Heart right ventricle (tissue), 16 donors: ENCODE measurements at regions not wholly inside any gene's neighbourhood (a gene's known extent, or its start where the extent isn't known, plus 50 kb on each side); places are given as distances from the start of the nearest gene placed in this dataset.

Source experiments
- ATAC-seq, 8 donors: fragments of 200-7000 bp; cut with Tn5 transposase; one replicate each; pipeline ENCODE4 v1.9.1; 2020; ENCODE audit warnings: mild to moderate bottlenecking in 8 of 8, moderate library complexity in 8 of 8, moderate number of reproducible peaks in 1 of 8
- DNase-seq, 2 donors: peaks; one replicate each; pipeline ENCODE4 v3.0.0-alpha.2; 2020
- H3K27ac ChIP-seq, 10 donors: fragments of 200-600 bp; sonication (generic) in 2 of 10; one replicate each; pipeline versions ENCODE4 v1.5.0 to v1.8.0; 2020 to 2022; ENCODE audit warnings: mild to moderate bottlenecking in 3 of 10
- H3K27me3 ChIP-seq, 7 donors: fragments of 200-600 bp; one replicate each; pipeline ENCODE4 v1.8.0; 2021 to 2022; ENCODE audit warnings: mild to moderate bottlenecking in 2 of 7
- H3K36me3 ChIP-seq, 9 donors: fragments of 200-600 bp; sonication (generic) in 1 of 9; one replicate each; pipeline versions ENCODE4 v1.5.0 to v1.8.0; 2020 to 2022; ENCODE audit warnings: mild to moderate bottlenecking in 2 of 9
- H3K4me1 ChIP-seq, 9 donors: fragments of 200-600 bp; sonication (generic) in 1 of 9; one replicate each; pipeline versions ENCODE4 v1.5.0 to v1.8.0; 2020 to 2022; ENCODE audit warnings: mild to moderate bottlenecking in 4 of 9
- H3K4me3 ChIP-seq, 10 donors: fragments of 200-600 bp; sonication (generic) in 2 of 10; one replicate each; pipeline versions ENCODE4 v1.5.0 to v1.8.0; 2020 to 2022; ENCODE audit warnings: mild to moderate bottlenecking in 7 of 10, moderate library complexity in 2 of 10
- H3K9me3 ChIP-seq, 11 donors: fragments of 200-600 bp in 10 of 11; sonication (generic) in 2 of 11; one replicate each; pipeline versions ENCODE4 v1.5.0 to v1.8.0; 2013 to 2022; ENCODE audit warnings: mild to moderate bottlenecking in 2 of 11, control low read depth in 1 of 11, moderate library complexity in 1 of 11
- WGBS, 2 donors: extraction: QIAGEN DNeasy Blood & Tissue Kit; methylation state at CpG; one replicate each; pipeline ENCODE4 v1.1.7; 2013; ENCODE audit warnings: inconsistent platforms in 1 of 2; 5-methylcytosine and 5-hydroxymethylcytosine counted together
- intact Hi-C, 10 donors: fragments of 100-400 bp; cut with DNase I; formaldehyde crosslinking; loops; one replicate each; pipeline versions ENCODE4 v1.11.1 to v1.14.2; 2022
- TF ChIP-seq, protein P1 (sequence below), 9 donors: fragments of 200-600 bp; sonication (generic) in 2 of 9; IDR thresholded peaks; one replicate each; pipeline versions ENCODE4 v1.5.0 to v1.8.0; 2021 to 2022; ENCODE audit warnings: antibody characterized with exemption in 9 of 9, mild to moderate bottlenecking in 5 of 9, moderate library complexity in 1 of 9
- donor health status: Arrhythmogenic right ventricular cardiomyopathy.
- donor health status: ischemic (EF 13 %, LVEDD 7.1; RV severe dilation, severe dysfunction).
- donor health status: healthy with polysubstance abuse.
- donor health status: DM: no; HTN: yes; CAD: no.
- donor health status: DM: no; HTN: no; CAD: no.
- donor health status: ischemic (EF 25% LVEDD 6.9; RV normal size, moderate dysfunction).
- donor health status: ischemic (EF 25% LVEDD 5.7; RV mildly dilated, moderate dysfunction).
- donor health status: healthy.
- donor health status: DM: yes; HTN: yes; CAD: no.
- donor health status: Ischemic cardiomyopathy.
- donor health status: ischemic (EF 35%, LVEDD 5.7; RV mildly dilated, moderate dysfunction).
- donor health status: nonischemic (EF 11% LVEDD 7.7; RV severe dilation, severe dysfunction).
- donor health status: DM: yes; HTN: yes; CAD: no.
- donor health status: PGD.
- donor health status: ischemic (EF 29% LVEDD 5.4; RV normal size, mild dysfunction).
- donor health status: nonischemic (EF 23%, LVEDD 6.1; RV moderate dilation, normal function).

DNA sequence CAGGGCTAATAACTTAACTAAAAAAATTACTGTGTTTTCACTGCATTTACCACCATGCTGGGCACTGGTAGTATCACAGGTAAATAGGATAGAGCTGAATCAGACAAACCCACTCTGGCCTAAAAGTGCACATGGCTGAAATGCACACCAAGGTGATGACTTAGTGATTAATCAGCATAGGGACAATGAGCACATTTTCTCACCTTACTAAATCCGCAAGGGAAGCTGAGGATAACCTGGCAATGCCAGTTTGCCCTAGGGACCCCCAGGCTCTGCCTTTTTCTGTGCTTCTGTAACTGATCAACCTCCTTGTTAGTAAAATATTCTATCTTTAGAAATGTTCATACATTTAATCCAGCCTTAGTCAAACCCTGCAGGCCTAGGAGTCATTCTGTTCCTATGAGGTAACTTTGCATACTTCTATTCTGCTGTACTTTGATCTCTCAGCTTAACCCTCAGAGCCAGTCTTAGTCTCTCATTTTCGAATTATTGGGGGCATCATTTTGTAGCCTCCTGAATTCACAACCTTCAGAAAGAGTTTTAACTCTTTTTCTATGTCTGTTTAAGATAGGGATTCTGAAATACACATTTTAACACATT lies 562.9 kb upstream of the KCNMB2 start:
- WGBS, 2 donors: 82 to 88% methylated on average over 2 of the region's 2 CpGs
- H3K27ac ChIP-seq: no peak overlapping the region
- TF ChIP-seq, protein P1, sequence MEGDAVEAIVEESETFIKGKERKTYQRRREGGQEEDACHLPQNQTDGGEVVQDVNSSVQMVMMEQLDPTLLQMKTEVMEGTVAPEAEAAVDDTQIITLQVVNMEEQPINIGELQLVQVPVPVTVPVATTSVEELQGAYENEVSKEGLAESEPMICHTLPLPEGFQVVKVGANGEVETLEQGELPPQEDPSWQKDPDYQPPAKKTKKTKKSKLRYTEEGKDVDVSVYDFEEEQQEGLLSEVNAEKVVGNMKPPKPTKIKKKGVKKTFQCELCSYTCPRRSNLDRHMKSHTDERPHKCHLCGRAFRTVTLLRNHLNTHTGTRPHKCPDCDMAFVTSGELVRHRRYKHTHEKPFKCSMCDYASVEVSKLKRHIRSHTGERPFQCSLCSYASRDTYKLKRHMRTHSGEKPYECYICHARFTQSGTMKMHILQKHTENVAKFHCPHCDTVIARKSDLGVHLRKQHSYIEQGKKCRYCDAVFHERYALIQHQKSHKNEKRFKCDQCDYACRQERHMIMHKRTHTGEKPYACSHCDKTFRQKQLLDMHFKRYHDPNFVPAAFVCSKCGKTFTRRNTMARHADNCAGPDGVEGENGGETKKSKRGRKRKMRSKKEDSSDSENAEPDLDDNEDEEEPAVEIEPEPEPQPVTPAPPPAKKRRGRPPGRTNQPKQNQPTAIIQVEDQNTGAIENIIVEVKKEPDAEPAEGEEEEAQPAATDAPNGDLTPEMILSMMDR (IDR thresholded peaks at IDR 0.05): no peak
- no peaks in the 10 kb centered on the region for H3K4me1 ChIP-seq
- H3K27me3 ChIP-seq: no peaks in the 10 kb centered on the region
- no peaks in the 10 kb centered on the region for H3K36me3 ChIP-seq
- no peak for ATAC-seq
- no peaks in the 10 kb centered on the region for H3K9me3 ChIP-seq
- no peak for DNase-seq
- no peak overlapping the region for H3K4me3 ChIP-seq
- intact Hi-C loops: no loop called here

GRCh38 chr3:177976241-177976640 lies 560.0 kb upstream of the KCNMB2 start:
- no peak for ATAC-seq
- H3K27ac ChIP-seq: no peak overlapping the region
- intact Hi-C loops: no loop called here

DNA sequence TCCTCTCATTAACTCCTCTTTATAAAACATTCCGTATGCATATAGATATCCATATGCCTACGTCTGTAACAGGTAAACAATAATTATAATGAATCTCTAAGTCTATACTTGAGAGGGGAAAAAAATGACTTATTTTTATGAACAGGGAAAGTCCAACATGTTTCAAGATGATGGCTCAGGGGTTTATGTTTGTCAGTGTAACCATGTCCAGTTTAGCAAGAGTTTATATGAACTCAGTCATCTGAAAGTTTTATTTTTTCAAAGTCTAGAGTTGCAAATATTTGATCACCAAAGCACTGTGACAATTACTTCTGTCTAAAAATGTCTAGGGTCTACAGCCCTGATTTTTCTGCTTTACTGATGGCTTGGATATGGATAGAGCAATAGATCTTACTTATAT lies 559.4 kb upstream of the KCNMB2 start:
- TF ChIP-seq, protein P1 (IDR thresholded peaks at IDR 0.05): no peak
- H3K4me3 ChIP-seq: no peak overlapping the region
- DNase-seq (no peak), ATAC-seq (no peak)
- H3K27me3 ChIP-seq: no peaks in the 10 kb centered on the region
- H3K9me3 ChIP-seq: no peaks in the 10 kb centered on the region
- intact Hi-C loops: no loop called here
- no peaks in the 10 kb centered on the region for H3K4me1 ChIP-seq
- H3K27ac ChIP-seq: no peak overlapping the region
- no peaks in the 10 kb centered on the region for H3K36me3 ChIP-seq
- WGBS, 2 donors: 93% methylated on average over 2 of the region's 2 CpGs

More at GRCh38 chr3:177976241-177976640, 560.0 kb upstream of the KCNMB2 start:
- DNase-seq: no peak
- Histone ChIP-seq H3K27me3 (no peaks in the 10 kb centered on the region), H3K4me1 (no peaks in the 10 kb centered on the region), H3K4me3 (no peak overlapping the region), H3K9me3 (no peaks in the 10 kb centered on the region), H3K36me3 (no peaks in the 10 kb centered on the region)
- 66 to 75% methylated on average over 2 of the region's 2 CpGs for WGBS, 2 donors
- TF ChIP-seq, protein P1 (IDR thresholded peaks at IDR 0.05): no peak

GRCh38 chr3:177977381-177978158 lies 558.7 kb upstream of the KCNMB2 start:
- no peaks in the 10 kb centered on the region for H3K4me1 ChIP-seq
- H3K4me3 ChIP-seq: no peak overlapping the region
- peak overlapping the region in 1 of 10 donors; percentile 16 for H3K27ac ChIP-seq
- DNase-seq (no peak), ATAC-seq (no peak)
- 76 to 77% methylated on average over 2 of the region's 2 CpGs for WGBS, 2 donors
- no peaks in the 10 kb centered on the region for H3K36me3 ChIP-seq
- H3K27me3 ChIP-seq: no peaks in the 10 kb centered on the region
- no peaks in the 10 kb centered on the region for H3K9me3 ChIP-seq
- TF ChIP-seq, protein P1 (IDR thresholded peaks at IDR 0.05): no peak
- intact Hi-C loops: no loop called here
